PC-3 (cell line): ENCODE measurements at regions not wholly inside any gene's neighbourhood (a gene's known extent, or its start where the extent isn't known, plus 50 kb on each side); places are given as distances from the start of the nearest gene placed in this dataset.

Experiments
- ATAC-seq: fragments of 200-7000 bp; cut with Tn5 transposase; 2 replicates; pipeline ENCODE4 v1.9.1; 2020; ENCODE audit warnings: mild to moderate bottlenecking, moderate library complexity
- BruUV-seq: library from RNA; stranded (reverse); fragments of 400-500 nt; replicated peaks from 2 replicates; lab custom pipeline; 2021; lab: Mats Ljungman, UMichigan
- CTCF ChIA-PET: fragments of 300-600 bp; sonication (Branson Sonifier 250); formaldehyde crosslinking; loops from one replicate; lab custom pipeline; 2022; ENCODE audit warnings: antibody characterized with exemption; lab: Charles Lee
- POLR2A ChIA-PET: fragments of 300-600 bp; sonication (Branson Sonifier 250); formaldehyde crosslinking; loops from one replicate; lab custom pipeline; 2022; ENCODE audit warnings: antibody characterized with exemption; ENCODE audit not compliant: unreplicated experiment; lab: Charles Lee
- DNase-seq: peaks from one replicate; pipeline ENCODE4 v3.0.0-alpha.2; 2015
- H2AFZ ChIP-seq: fragments of 300-600 bp; sonication (generic); 2 replicates; pipeline ENCODE4 v1.6.0; 2016; ENCODE audit warnings: antibody characterized with exemption, low read length
- H3F3A ChIP-seq: fragments of 300-600 bp; sonication (generic); one replicate; pipeline ENCODE4 v1.6.0; 2017; ENCODE audit warnings: antibody characterized with exemption, low read length, control low read depth, mild to moderate bottlenecking; ENCODE audit not compliant: unreplicated experiment
- H3K27ac ChIP-seq: fragments of 300-600 bp; sonication (generic); 2 replicates; pipeline ENCODE4 v1.5.1; 2016; ENCODE audit warnings: mild to moderate bottlenecking, low read length
- H3K27me3 ChIP-seq: fragments of 300-600 bp; sonication (generic); 2 replicates; pipeline ENCODE4 v1.6.1; 2016; ENCODE audit warnings: low read length, mixed read lengths
- H3K36me3 ChIP-seq: fragments of 300-600 bp; sonication (generic); 2 replicates; pipeline ENCODE4 v1.6.1; 2016; ENCODE audit warnings: low read depth, mixed run types, low read length, mixed read lengths
- H3K4me1 ChIP-seq: fragments of 300-600 bp; sonication (generic); 2 replicates; pipeline ENCODE4 v1.5.1; 2016; ENCODE audit warnings: low read length; ENCODE audit not compliant: insufficient read depth
- H3K4me2 ChIP-seq: fragments of 300-600 bp; sonication (generic); 2 replicates; pipeline ENCODE4 v1.6.0; 2016; ENCODE audit warnings: low read length
- H3K4me3 ChIP-seq: fragments of 300-600 bp; sonication (generic); 2 replicates; pipeline ENCODE4 v1.5.1; 2016; ENCODE audit warnings: mild to moderate bottlenecking, low read length, mixed read lengths
- H3K79me2 ChIP-seq: fragments of 300-600 bp; sonication (generic); 2 replicates; pipeline ENCODE4 v1.6.1; 2017; ENCODE audit warnings: low read length, mixed read lengths
- H3K9ac ChIP-seq: fragments of 300-600 bp; sonication (generic); 2 replicates; pipeline ENCODE4 v1.6.0; 2016; ENCODE audit warnings: mild to moderate bottlenecking, low read length
- H3K9me2 ChIP-seq: fragments of 300-600 bp; sonication (generic); replicated peaks from 2 replicates; pipeline ENCODE4 v1.6.1; 2016; ENCODE audit warnings: mixed run types, low read length, mixed read lengths
- H3K9me3 ChIP-seq: fragments of 300-600 bp; sonication (generic); 2 replicates; pipeline ENCODE4 v1.6.1; 2016; ENCODE audit warnings: low read length, mixed read lengths
- H4K20me1 ChIP-seq: fragments of 300-600 bp; sonication (generic); 2 replicates; pipeline ENCODE4 v1.6.1; 2016; ENCODE audit warnings: low read length, mixed read lengths
- EZH2 ChIP-seq: fragments of 300-600 bp; sonication (generic); IDR thresholded peaks from one replicate; pipeline ENCODE4 v1.6.1; 2017; ENCODE audit warnings: antibody characterized with exemption, mild to moderate bottlenecking, low read length; ENCODE audit not compliant: unreplicated experiment
- EZH2phosphoT487 ChIP-seq: fragments of 300-600 bp; sonication (generic); IDR thresholded peaks from 2 replicates; pipeline ENCODE4 v1.6.1; 2018; ENCODE audit warnings: mild to moderate bottlenecking, antibody characterized with exemption, low read length, borderline replicate concordance
- intact Hi-C: fragments of 100-400 bp; cut with micrococcal nuclease; formaldehyde crosslinking; loops from 2 replicates; pipeline ENCODE4 v1.9.0; 2023
- TF ChIP-seq, protein P1 (sequence below): fragments of 300-600 bp; sonication (generic); conservative IDR thresholded peaks from 2 replicates; pipeline ENCODE4 v1.5.1; 2017; ENCODE audit warnings: antibody characterized with exemption, low read depth, mild to moderate bottlenecking, low read length

DNA sequence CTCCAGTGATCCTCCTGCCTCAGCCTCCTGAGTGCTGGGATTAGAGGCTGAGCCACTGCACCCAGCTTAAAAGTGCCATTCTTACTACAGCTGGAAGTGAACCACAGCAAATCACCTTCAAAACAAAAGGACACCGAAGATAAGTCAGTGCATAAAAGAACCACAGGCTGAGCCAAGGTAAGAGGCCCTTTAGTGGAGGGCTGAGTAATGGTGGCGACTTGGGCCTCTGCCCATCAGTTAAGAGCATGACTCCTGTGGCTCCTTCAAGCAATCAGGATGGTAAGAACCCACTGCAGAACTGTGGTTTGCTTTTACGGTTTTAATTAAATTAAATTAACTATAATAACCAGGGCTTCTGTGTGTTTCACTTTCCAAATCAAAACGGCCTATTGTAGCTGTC, 75.1 kb downstream of the CTAGE1 start:
- Histone ChIP-seq H3K27me3 (no peaks in the 10 kb centered on the region), H3K9me3 (no peaks in the 10 kb centered on the region), H3K4me1 (peaks cover 39% of the 10 kb centered on the region), H3K27ac (no peak overlapping the region), H2AFZ (no peak overlapping the region), H3K4me3 (no peak overlapping the region), H3K9ac (no peak overlapping the region), H3K4me2 (no peak overlapping the region), H3K79me2 (peaks cover under 1% of the 10 kb centered on the region; the same call in 1 of the 2 replicates), H3F3A (no peaks in the 10 kb centered on the region), H3K36me3 (no peaks in the 10 kb centered on the region), H3K9me2 (no peaks in the 10 kb centered on the region), H4K20me1 (no peaks in the 10 kb centered on the region)
- no TSS peak for BruUV-seq
- DNase-seq (peak; percentile 93), ATAC-seq (peak; percentile 86)
- TF ChIP-seq EZH2phosphoT487 = no peak
- TF ChIP-seq EZH2 = no peak
- TF ChIP-seq, protein P1, sequence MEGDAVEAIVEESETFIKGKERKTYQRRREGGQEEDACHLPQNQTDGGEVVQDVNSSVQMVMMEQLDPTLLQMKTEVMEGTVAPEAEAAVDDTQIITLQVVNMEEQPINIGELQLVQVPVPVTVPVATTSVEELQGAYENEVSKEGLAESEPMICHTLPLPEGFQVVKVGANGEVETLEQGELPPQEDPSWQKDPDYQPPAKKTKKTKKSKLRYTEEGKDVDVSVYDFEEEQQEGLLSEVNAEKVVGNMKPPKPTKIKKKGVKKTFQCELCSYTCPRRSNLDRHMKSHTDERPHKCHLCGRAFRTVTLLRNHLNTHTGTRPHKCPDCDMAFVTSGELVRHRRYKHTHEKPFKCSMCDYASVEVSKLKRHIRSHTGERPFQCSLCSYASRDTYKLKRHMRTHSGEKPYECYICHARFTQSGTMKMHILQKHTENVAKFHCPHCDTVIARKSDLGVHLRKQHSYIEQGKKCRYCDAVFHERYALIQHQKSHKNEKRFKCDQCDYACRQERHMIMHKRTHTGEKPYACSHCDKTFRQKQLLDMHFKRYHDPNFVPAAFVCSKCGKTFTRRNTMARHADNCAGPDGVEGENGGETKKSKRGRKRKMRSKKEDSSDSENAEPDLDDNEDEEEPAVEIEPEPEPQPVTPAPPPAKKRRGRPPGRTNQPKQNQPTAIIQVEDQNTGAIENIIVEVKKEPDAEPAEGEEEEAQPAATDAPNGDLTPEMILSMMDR = no peak
- ChIA-PET POLR2A (interaction anchor here (0.6 kb wide), 1 partner anchor 22 kb away, joined by 10 read pairs; no protein-coding TSS in a partner anchor), CTCF (no interaction called here)
- intact Hi-C loops = no loop called here

DNA sequence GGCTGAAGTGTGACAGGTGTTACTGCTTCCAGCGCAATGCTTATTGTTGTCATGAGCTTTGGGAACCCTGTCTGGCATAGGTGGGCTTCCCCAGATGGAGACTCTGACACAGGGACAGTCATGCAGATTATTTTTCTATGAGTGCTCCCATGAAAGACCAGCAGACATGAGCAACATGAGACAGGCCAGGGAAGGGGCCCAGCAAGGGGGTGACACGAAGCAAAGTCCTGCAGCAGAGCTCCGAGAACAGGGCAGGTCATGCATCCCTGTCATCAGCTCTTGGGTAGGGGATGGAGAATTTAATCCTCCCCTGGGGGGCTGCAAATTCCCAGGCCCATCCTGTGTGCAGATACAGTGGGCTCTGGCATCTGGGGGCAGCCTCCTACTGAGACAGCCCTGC, 77.4 kb downstream of the CTAGE1 start:
- DNase-seq = no peak
- ChIA-PET POLR2A (interaction anchor here (0.5 to 0.6 kb wide), 2 partner anchors 53 to 170 kb away, joined by 3 read pairs; no protein-coding TSS in a partner anchor), CTCF (no interaction called here)
- no TSS peak for BruUV-seq
- no peaks in the 10 kb centered on the region for H3F3A ChIP-seq
- no peak for ATAC-seq
- H3K4me3 ChIP-seq = no peak overlapping the region
- H3K4me1 ChIP-seq = peaks cover 16% of the 10 kb centered on the region
- H3K36me3 ChIP-seq = no peaks in the 10 kb centered on the region
- H3K9ac ChIP-seq = no peak overlapping the region
- intact Hi-C loops = no loop called here
- no peaks in the 10 kb centered on the region for H3K79me2 ChIP-seq
- no peaks in the 10 kb centered on the region for H4K20me1 ChIP-seq
- H3K9me2 ChIP-seq = no peaks in the 10 kb centered on the region
- H2AFZ ChIP-seq = no peak overlapping the region
- no peak overlapping the region for H3K4me2 ChIP-seq
- H3K27ac ChIP-seq = no peak overlapping the region
- no peaks in the 10 kb centered on the region for H3K9me3 ChIP-seq
- no peaks in the 10 kb centered on the region for H3K27me3 ChIP-seq
- TF ChIP-seq EZH2 (no peak), EZH2phosphoT487 (no peak)
- TF ChIP-seq, protein P1 = no peak

DNA sequence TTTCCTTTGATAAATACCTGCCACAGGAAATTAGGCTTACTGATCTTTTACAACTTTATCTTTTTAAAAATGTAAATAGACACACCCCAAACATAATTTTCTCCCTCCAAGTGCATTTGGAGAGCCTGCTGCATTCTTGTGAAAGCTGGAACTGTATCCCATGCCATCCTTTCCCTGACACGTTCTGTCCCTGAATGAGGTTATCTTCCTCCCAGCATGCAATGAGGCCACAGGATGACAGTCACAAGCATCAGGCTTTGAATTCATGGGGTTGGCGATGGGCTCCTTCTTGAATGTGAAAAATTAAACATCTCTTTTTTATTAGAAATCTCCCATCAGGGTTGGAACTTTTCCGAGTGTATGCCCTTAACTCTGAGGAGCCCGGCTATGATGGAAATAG, 77.8 kb downstream of the CTAGE1 start:
- Histone ChIP-seq H3K9me2 (no peaks in the 10 kb centered on the region), H4K20me1 (no peaks in the 10 kb centered on the region), H3K9me3 (no peaks in the 10 kb centered on the region), H2AFZ (no peak overlapping the region), H3K79me2 (no peaks in the 10 kb centered on the region), H3K27me3 (no peaks in the 10 kb centered on the region), H3K9ac (no peak overlapping the region), H3K4me1 (peaks cover 12% of the 10 kb centered on the region), H3F3A (no peaks in the 10 kb centered on the region), H3K36me3 (no peaks in the 10 kb centered on the region), H3K4me3 (no peak overlapping the region), H3K4me2 (no peak overlapping the region), H3K27ac (no peak overlapping the region)
- ATAC-seq (no peak; the same call in 1 of the 2 replicates), DNase-seq (no peak)
- POLR2A ChIA-PET = interaction anchor here (0.5 to 0.6 kb wide), 2 partner anchors 53 to 170 kb away, joined by 3 read pairs; no protein-coding TSS in a partner anchor
- CTCF ChIA-PET = no interaction called here
- BruUV-seq = no TSS peak
- intact Hi-C loops = no loop called here
- TF ChIP-seq EZH2 = no peak
- TF ChIP-seq, protein P1 = no peak
- TF ChIP-seq EZH2phosphoT487 = no peak
